IMR-90 (cell line): ENCODE measurements at regions not wholly inside any gene's neighbourhood (a gene's known extent, or its start where the extent isn't known, plus 50 kb on each side); places are given as distances from the start of the nearest gene placed in this dataset.

Experiments used
- ATAC-seq: fragments of 200-7000 bp; cut with Tn5 transposase; 2 replicates; pipeline ENCODE4 v1.9.1; 2020; ENCODE audit warnings: low read depth, mild to moderate bottlenecking, moderate library complexity
- BruUV-seq: library from RNA; stranded (reverse); fragments of 400-500 nt; replicated peaks from 2 replicates; lab custom pipeline; 2021; lab: Mats Ljungman, UMichigan
- CTCF ChIA-PET: fragments of 300-600 bp; formaldehyde crosslinking; extraction: SDS; loops from one replicate; lab custom pipeline; 2021; ENCODE audit warnings: antibody characterized with exemption; lab: Yijun Ruan, JAX
- POLR2A ChIA-PET: fragments of 300-600 bp; sonication (Branson Sonifier 250); formaldehyde crosslinking; loops from one replicate; lab custom pipeline; 2022; ENCODE audit warnings: antibody characterized with exemption; ENCODE audit not compliant: unreplicated experiment; lab: Charles Lee
- DNase-seq: peaks from one replicate; pipeline ENCODE4 v3.0.0; 2013
- H2AFZ ChIP-seq: replicated peaks from 2 replicates; pipeline ENCODE3; 2013; ENCODE audit warnings: low read length, mild to moderate bottlenecking; ENCODE audit not compliant: poor library complexity
- H2AK5ac ChIP-seq: 2 replicates; pipeline ENCODE4 v1.6.1; 2013; ENCODE audit warnings: low read depth, low read length, inconsistent platforms
- H2AK9ac ChIP-seq: replicated peaks from 2 replicates; pipeline ENCODE3; 2013; ENCODE audit warnings: mild to moderate bottlenecking, low read depth, low read length, moderate library complexity; ENCODE audit not compliant: poor library complexity
- H2BK120ac ChIP-seq: 2 replicates; pipeline ENCODE4 v1.6.1; 2013; ENCODE audit warnings: low read depth, low read length, inconsistent platforms
- H2BK15ac ChIP-seq: 3 replicates; pipeline ENCODE4 v1.6.1; 2013; ENCODE audit warnings: low read depth, low read length, inconsistent platforms
- H2BK20ac ChIP-seq: 2 replicates; pipeline ENCODE4 v1.6.1; 2013; ENCODE audit warnings: low read depth, mild to moderate bottlenecking, inconsistent platforms, low read length, moderate library complexity
- H2BK5ac ChIP-seq: 2 replicates; pipeline ENCODE4 v1.6.1; 2013; ENCODE audit warnings: mild to moderate bottlenecking, low read depth, low read length, inconsistent platforms; ENCODE audit not compliant: poor library complexity, severe bottlenecking
- H3K14ac ChIP-seq: replicated peaks from 2 replicates; pipeline ENCODE4 v1.6.1; 2013; ENCODE audit warnings: low read depth, low read length, inconsistent platforms
- H3K18ac ChIP-seq: 2 replicates; pipeline ENCODE4 v1.6.1; 2013; ENCODE audit warnings: low read depth, low read length, control low read depth
- H3K23ac ChIP-seq: 2 replicates; pipeline ENCODE4 v1.6.1; 2013; ENCODE audit warnings: low read depth, low read length, inconsistent platforms
- H3K27ac ChIP-seq: 2 replicates; pipeline ENCODE4 v1.5.1; 2013; ENCODE audit warnings: mild to moderate bottlenecking, control low read depth, low read length; ENCODE audit not compliant: insufficient read depth
- H3K27me3 ChIP-seq: 2 replicates; pipeline ENCODE4 v1.6.1; 2013; ENCODE audit warnings: low read length; ENCODE audit not compliant: control insufficient read depth, insufficient read depth
- H3K36me3 ChIP-seq: 2 replicates; pipeline ENCODE4 v1.6.1; 2013; ENCODE audit warnings: low read length, mixed read lengths; ENCODE audit not compliant: control insufficient read depth, insufficient read depth
- H3K4ac ChIP-seq: 2 replicates; pipeline ENCODE4 v1.6.1; 2013; ENCODE audit warnings: low read depth, low read length, inconsistent platforms
- H3K4me1 ChIP-seq: 2 replicates; pipeline ENCODE4 v1.6.1; 2013; ENCODE audit warnings: low read length, mixed read lengths; ENCODE audit not compliant: control insufficient read depth, insufficient read depth
- H3K4me2 ChIP-seq: 2 replicates; pipeline ENCODE4 v1.6.1; 2013; ENCODE audit warnings: low read depth, mild to moderate bottlenecking, control low read depth, low read length, moderate library complexity
- H3K4me3 ChIP-seq: 2 replicates; pipeline ENCODE4 v1.5.1; 2013; ENCODE audit warnings: low read depth, mild to moderate bottlenecking, control low read depth, low read length, moderate library complexity; ENCODE audit not compliant: insufficient read depth
- H3K56ac ChIP-seq: 2 replicates; pipeline ENCODE4 v1.6.1; 2013; ENCODE audit warnings: low read length, inconsistent platforms; ENCODE audit not compliant: insufficient read depth; ENCODE audit errors: extremely low read depth
- H3K79me1 ChIP-seq, 2 experiments: 2 replicates each; pipeline ENCODE4 v1.6.1; 2013; ENCODE audit warnings: low read length in 2 of 2, inconsistent platforms in 1 of 2, low read depth in 1 of 2
- H3K9ac ChIP-seq: 2 replicates; pipeline ENCODE4 v1.6.1; 2013; ENCODE audit warnings: low read depth, low read length, control low read depth
- H3K9me1 ChIP-seq: 2 replicates; pipeline ENCODE4 v1.6.1; 2013; ENCODE audit warnings: low read length, inconsistent platforms; ENCODE audit not compliant: insufficient read depth
- H3K9me3 ChIP-seq: 2 replicates; pipeline ENCODE4 v1.6.1; 2013; ENCODE audit warnings: low read length; ENCODE audit not compliant: control insufficient read depth, insufficient read depth
- H4K20me1 ChIP-seq: 2 replicates; pipeline ENCODE4 v1.6.1; 2013; ENCODE audit warnings: low read length, inconsistent platforms; ENCODE audit not compliant: insufficient read depth
- H4K5ac ChIP-seq: 2 replicates; pipeline ENCODE4 v1.6.1; 2013; ENCODE audit warnings: mild to moderate bottlenecking, low read depth, low read length, control low read depth
- H4K8ac ChIP-seq, 2 experiments: 2 replicates each; pipeline ENCODE4 v1.6.1; 2013; ENCODE audit warnings: low read depth in 2 of 2, low read length in 2 of 2, control low read depth in 1 of 2, inconsistent platforms in 1 of 2
- H4K91ac ChIP-seq: 2 replicates; pipeline ENCODE4 v1.6.1; 2013; ENCODE audit warnings: low read depth, low read length, inconsistent platforms; ENCODE audit not compliant: insufficient read depth
- BHLHE40 ChIP-seq: fragments of 150-350 bp; IDR thresholded peaks from 2 replicates; pipeline ENCODE4 v1.6.1; 2016; ENCODE audit warnings: mild to moderate bottlenecking, low read depth, low read length
- CEBPB ChIP-seq: IDR thresholded peaks from 2 replicates; pipeline ENCODE4 v1.6.1; 2012; ENCODE audit warnings: low read depth, low read length, improper control_type of control experiment
- CHD1 ChIP-seq: IDR thresholded peaks from 2 replicates; pipeline ENCODE4 v1.6.1; 2012; ENCODE audit warnings: low read depth, low read length, improper control_type of control experiment
- FOS ChIP-seq: fragments of 150-350 bp; IDR thresholded peaks from 2 replicates; pipeline ENCODE4 v1.6.1; 2016; ENCODE audit warnings: low read depth, low read length
- MAFK ChIP-seq: IDR thresholded peaks from 2 replicates; pipeline ENCODE4 v1.6.1; 2012; ENCODE audit warnings: low read depth, low read length, improper control_type of control experiment
- MAZ ChIP-seq: IDR thresholded peaks from 2 replicates; pipeline ENCODE4 v1.6.1; 2012; ENCODE audit warnings: low read depth, mild to moderate bottlenecking, low read length, improper control_type of control experiment, moderate library complexity, borderline replicate concordance
- MXI1 ChIP-seq: IDR thresholded peaks from 2 replicates; pipeline ENCODE4 v1.6.1; 2012; ENCODE audit warnings: low read depth, mild to moderate bottlenecking, low read length, moderate library complexity, borderline replicate concordance
- NFE2L2 ChIP-seq: fragments of 150-350 bp; IDR thresholded peaks from 2 replicates; pipeline ENCODE4 v1.6.1; 2016; ENCODE audit warnings: low read depth, mild to moderate bottlenecking, low read length
- POLR2A ChIP-seq: IDR thresholded peaks from 2 replicates; pipeline ENCODE4 v1.6.1; 2012; ENCODE audit warnings: mild to moderate bottlenecking, low read depth, low read length
- RAD21 ChIP-seq: IDR thresholded peaks from 2 replicates; pipeline ENCODE4 v1.6.1; 2012; ENCODE audit warnings: low read length, improper control_type of control experiment
- RCOR1 ChIP-seq: IDR thresholded peaks from 2 replicates; pipeline ENCODE4 v1.6.1; 2012; ENCODE audit warnings: mild to moderate bottlenecking, low read length, improper control_type of control experiment; ENCODE audit not compliant: insufficient replicate concordance
- RFX5 ChIP-seq: IDR thresholded peaks from 2 replicates; pipeline ENCODE4 v1.8.0; 2012; ENCODE audit warnings: low read depth, mild to moderate bottlenecking, low read length, moderate library complexity
- SMC3 ChIP-seq: fragments of 150-350 bp; IDR thresholded peaks from 2 replicates; pipeline ENCODE4 v1.6.1; 2016; ENCODE audit warnings: low read depth, mild to moderate bottlenecking, antibody characterized with exemption, low read length, moderate library complexity
- USF2 ChIP-seq: fragments of 150-350 bp; IDR thresholded peaks from 2 replicates; pipeline ENCODE4 v1.6.1; 2017; ENCODE audit warnings: mild to moderate bottlenecking, antibody characterized with exemption, low read length, low read depth
- WGBS, 2 experiments: methylation state at CpG; one replicate each; pipeline versions ENCODE4 v1.1.5 to v1.1.7; 2013; ENCODE audit warnings: missing lambda C conversion rate in 2 of 2; ENCODE audit not compliant: insufficient read length in 1 of 2; ENCODE audit errors: extremely low coverage in 2 of 2; 5-methylcytosine and 5-hydroxymethylcytosine counted together
- dilution Hi-C: fragments of 300-500 bp; cut with HindIII; formaldehyde crosslinking; loops from one replicate; pipeline ENCODE4 v1.14.3; 2018; ENCODE audit warnings: low sequenced_read_pairs; ENCODE audit not compliant: unreplicated experiment
- in situ Hi-C: fragments of 300-500 bp; cut with MboI; formaldehyde crosslinking; loops from 3 replicates; pipeline ENCODE4 v1.14.3; 2019; ENCODE audit warnings: low sequenced_read_pairs, inconsistent platforms, mixed read lengths
- intact Hi-C: fragments of 100-400 bp; cut with micrococcal nuclease; formaldehyde crosslinking; loops from 2 replicates; pipeline ENCODE4 v1.10.0; 2022
- TF ChIP-seq, protein P1 (sequence below): fragments of 150-350 bp; IDR thresholded peaks from 2 replicates; pipeline ENCODE4 v1.6.1; 2016; ENCODE audit warnings: low read depth, mild to moderate bottlenecking, low read length, moderate library complexity, borderline replicate concordance
- TF ChIP-seq, protein P2 (sequence below): conservative IDR thresholded peaks from 2 replicates; pipeline ENCODE4 v1.5.1; 2012; ENCODE audit warnings: mild to moderate bottlenecking, low read depth, low read length, improper control_type of control experiment

DNA sequence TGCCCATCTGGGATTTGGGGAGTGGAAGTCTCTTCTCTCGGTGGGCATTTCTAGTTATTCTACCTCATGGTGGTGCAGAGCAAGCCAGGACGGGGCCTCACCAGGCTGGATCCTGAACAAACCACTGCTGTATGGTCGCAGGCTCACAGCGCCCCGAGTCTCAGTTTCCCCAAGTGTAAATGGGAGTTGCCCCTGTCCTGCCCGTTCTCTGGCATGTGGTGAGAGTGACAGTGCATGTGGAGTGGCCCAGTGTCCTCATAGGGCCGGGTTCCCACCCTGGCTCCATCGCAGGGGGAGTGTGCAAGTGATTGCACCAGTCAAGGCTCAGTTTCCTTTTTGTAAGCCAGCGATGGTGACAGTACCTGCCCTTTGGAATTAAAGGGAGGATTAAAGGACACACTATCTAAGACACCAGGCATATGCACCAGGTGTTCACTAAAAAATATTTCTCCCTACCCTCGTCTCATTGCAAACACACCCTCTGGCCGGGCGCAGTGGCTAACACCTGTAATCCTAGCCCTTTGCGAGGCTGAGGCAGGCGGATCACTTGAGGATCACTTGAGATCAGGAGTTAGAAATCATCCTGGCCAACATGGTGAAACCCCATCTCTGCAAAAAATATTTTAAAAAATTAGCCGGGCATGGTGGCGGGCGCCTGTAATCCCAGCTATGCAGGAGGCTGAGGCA is 173.3 kb upstream of the MYCN start:
- Histone ChIP-seq H4K91ac (no peak overlapping the region), H4K8ac (no peak overlapping the region), H3K9ac (no peak overlapping the region), H4K20me1 (no peaks in the 10 kb centered on the region), H3K4me2 (no peak overlapping the region), H3K36me3 (no peaks in the 10 kb centered on the region), H3K56ac (no peak overlapping the region), H2AK5ac (no peak overlapping the region), H3K14ac (no peak overlapping the region), H2AFZ (no peak overlapping the region), H3K4me1 (no peaks in the 10 kb centered on the region), H3K27ac (no peak overlapping the region), H3K4ac (no peak overlapping the region), H3K27me3 (no peaks in the 10 kb centered on the region), H3K18ac (no peak overlapping the region), H3K9me1 (no peaks in the 10 kb centered on the region), H3K79me1 (no peaks in the 10 kb centered on the region), H3K23ac (no peak overlapping the region), H2BK120ac (no peak overlapping the region), H4K5ac (no peak overlapping the region), H2BK5ac (no peak overlapping the region), H2BK20ac (no peak overlapping the region), H2AK9ac (no peak overlapping the region), H2BK15ac (no peak overlapping the region), H3K4me3 (no peak overlapping the region), H3K9me3 (peaks cover 38% of the 10 kb centered on the region)
- intact Hi-C loops (no loop called here), in situ Hi-C loops (no loop called here), dilution Hi-C loops (no loop called here)
- POLR2A ChIA-PET, result no interaction called here
- ATAC-seq, result no peak
- 93% methylated on average over 2 of the region's 17 CpGs; no CpG with 5 or more reads in 1 of the 2 experiments for WGBS, 2 experiments
- BruUV-seq, result no TSS peak
- CTCF ChIA-PET, result no interaction called here
- TF ChIP-seq, protein P1, sequence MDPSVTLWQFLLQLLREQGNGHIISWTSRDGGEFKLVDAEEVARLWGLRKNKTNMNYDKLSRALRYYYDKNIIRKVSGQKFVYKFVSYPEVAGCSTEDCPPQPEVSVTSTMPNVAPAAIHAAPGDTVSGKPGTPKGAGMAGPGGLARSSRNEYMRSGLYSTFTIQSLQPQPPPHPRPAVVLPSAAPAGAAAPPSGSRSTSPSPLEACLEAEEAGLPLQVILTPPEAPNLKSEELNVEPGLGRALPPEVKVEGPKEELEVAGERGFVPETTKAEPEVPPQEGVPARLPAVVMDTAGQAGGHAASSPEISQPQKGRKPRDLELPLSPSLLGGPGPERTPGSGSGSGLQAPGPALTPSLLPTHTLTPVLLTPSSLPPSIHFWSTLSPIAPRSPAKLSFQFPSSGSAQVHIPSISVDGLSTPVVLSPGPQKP, result no peak
- TF ChIP-seq RCOR1 (no peak), MXI1 (no peak), BHLHE40 (no peak), FOS (no peak), MAFK (no peak), USF2 (no peak), RFX5 (no peak), RAD21 (no peak), CEBPB (no peak), MAZ (no peak), SMC3 (no peak), POLR2A (no peak), CHD1 (no peak), NFE2L2 (no peak)
- TF ChIP-seq, protein P2, sequence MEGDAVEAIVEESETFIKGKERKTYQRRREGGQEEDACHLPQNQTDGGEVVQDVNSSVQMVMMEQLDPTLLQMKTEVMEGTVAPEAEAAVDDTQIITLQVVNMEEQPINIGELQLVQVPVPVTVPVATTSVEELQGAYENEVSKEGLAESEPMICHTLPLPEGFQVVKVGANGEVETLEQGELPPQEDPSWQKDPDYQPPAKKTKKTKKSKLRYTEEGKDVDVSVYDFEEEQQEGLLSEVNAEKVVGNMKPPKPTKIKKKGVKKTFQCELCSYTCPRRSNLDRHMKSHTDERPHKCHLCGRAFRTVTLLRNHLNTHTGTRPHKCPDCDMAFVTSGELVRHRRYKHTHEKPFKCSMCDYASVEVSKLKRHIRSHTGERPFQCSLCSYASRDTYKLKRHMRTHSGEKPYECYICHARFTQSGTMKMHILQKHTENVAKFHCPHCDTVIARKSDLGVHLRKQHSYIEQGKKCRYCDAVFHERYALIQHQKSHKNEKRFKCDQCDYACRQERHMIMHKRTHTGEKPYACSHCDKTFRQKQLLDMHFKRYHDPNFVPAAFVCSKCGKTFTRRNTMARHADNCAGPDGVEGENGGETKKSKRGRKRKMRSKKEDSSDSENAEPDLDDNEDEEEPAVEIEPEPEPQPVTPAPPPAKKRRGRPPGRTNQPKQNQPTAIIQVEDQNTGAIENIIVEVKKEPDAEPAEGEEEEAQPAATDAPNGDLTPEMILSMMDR, result no peak
- no peak for DNase-seq
